Endodermal cell (in vitro differentiated cells): ENCODE measurements at regions not wholly inside any gene's neighbourhood (a gene's known extent, or its start where the extent isn't known, plus 50 kb on each side); places are given as distances from the start of the nearest gene placed in this dataset.

ENCODE experiments used
- DNase-seq: peaks from one replicate; pipeline ENCODE4 v3.0.0-alpha.2; 2017
- H3K27ac ChIP-seq: 2 replicates; pipeline ENCODE4 v1.5.1; 2013; ENCODE audit warnings: mild to moderate bottlenecking, low read depth, low read length, moderate library complexity
- H3K27me3 ChIP-seq: 2 replicates; pipeline ENCODE4 v1.6.1; 2013; ENCODE audit warnings: mild to moderate bottlenecking, low read length, moderate library complexity; ENCODE audit not compliant: insufficient read depth, control insufficient read depth, poor library complexity, severe bottlenecking
- H3K36me3 ChIP-seq: 2 replicates; pipeline ENCODE4 v1.7.0; 2013; ENCODE audit warnings: mild to moderate bottlenecking, low read length, moderate library complexity; ENCODE audit not compliant: control insufficient read depth, insufficient read depth
- H3K4me1 ChIP-seq: one replicate; pipeline ENCODE4 v1.7.0; 2013; ENCODE audit warnings: low read length; ENCODE audit not compliant: control insufficient read depth, insufficient read depth
- H3K4me3 ChIP-seq: 2 replicates; pipeline ENCODE4 v1.5.1; 2013; ENCODE audit warnings: mild to moderate bottlenecking, low read length, moderate library complexity
- H3K9ac ChIP-seq: 2 replicates; pipeline ENCODE4 v1.6.1; 2013; ENCODE audit warnings: mild to moderate bottlenecking, low read length, moderate library complexity; ENCODE audit not compliant: poor library complexity, severe bottlenecking; ENCODE audit errors: extremely low read depth
- H3K9me3 ChIP-seq: 2 replicates; pipeline ENCODE4 v1.6.1; 2013; ENCODE audit warnings: mild to moderate bottlenecking, low read length, moderate library complexity; ENCODE audit not compliant: control insufficient read depth
- H3K27ac Mint-ChIP-seq: 2 replicates; pipeline ENCODE4 v1.8.0; 2020; ENCODE audit warnings: mixed read lengths
- H3K27me3 Mint-ChIP-seq: 2 replicates; pipeline ENCODE4 v1.8.0; 2021; ENCODE audit warnings: mild to moderate bottlenecking, mixed read lengths; ENCODE audit not compliant: insufficient read depth
- H3K36me3 Mint-ChIP-seq: 2 replicates; pipeline ENCODE4 v1.8.0; 2020; ENCODE audit warnings: low read depth, mixed read lengths
- H3K4me1 Mint-ChIP-seq: 2 replicates; pipeline ENCODE4 v1.8.0; 2020; ENCODE audit warnings: mixed read lengths
- H3K4me3 Mint-ChIP-seq: 2 replicates; pipeline ENCODE4 v1.8.0; 2020; ENCODE audit warnings: mild to moderate bottlenecking, moderate library complexity, mixed read lengths
- H3K9me3 Mint-ChIP-seq: 2 replicates; pipeline ENCODE4 v1.8.0; 2020; ENCODE audit warnings: mild to moderate bottlenecking, mixed read lengths
- CTCF ChIP-seq: fragments of 200-600 bp; sonication (generic); conservative IDR thresholded peaks from 2 replicates; pipeline ENCODE4 v1.5.0; 2021; ENCODE audit warnings: antibody characterized with exemption, mild to moderate bottlenecking
- WGBS, 2 experiments: methylation state at CpG; one replicate each; pipeline versions ENCODE4 v1.1.5 to v1.1.7; 2013; ENCODE audit warnings: missing lambda C conversion rate in 2 of 2, mixed read lengths in 1 of 2; ENCODE audit not compliant: insufficient coverage in 1 of 2, insufficient read length in 1 of 2; 5-methylcytosine and 5-hydroxymethylcytosine counted together

- Mint-ChIP-seq H3K4me3 (no peak overlapping the region), H3K36me3 (no peaks in the 10 kb centered on the region), H3K9me3 (peaks cover 28% of the 10 kb centered on the region), H3K27ac (no peak overlapping the region), H3K4me1 (peaks cover 6% of the 10 kb centered on the region), H3K27me3 (peaks cover 20% of the 10 kb centered on the region)
- H3K9ac ChIP-seq = no peak overlapping the region
- H3K4me3 ChIP-seq = no peak overlapping the region
- TF ChIP-seq CTCF = no peak
- WGBS, 2 experiments = 90 to 91% methylated on average over 5 to 6 of the region's 6 CpGs
- H3K36me3 ChIP-seq = no peaks in the 10 kb centered on the region
- no peaks in the 10 kb centered on the region for H3K27me3 ChIP-seq
- no peak for DNase-seq
- no peak overlapping the region for H3K27ac ChIP-seq
- peaks cover 25% of the 10 kb centered on the region for H3K9me3 ChIP-seq
- no peaks in the 10 kb centered on the region for H3K4me1 ChIP-seq
These were observed 61.9 kb upstream of the RBBP6 start for GRCh38 chr16:24477492-24477891.

DNA sequence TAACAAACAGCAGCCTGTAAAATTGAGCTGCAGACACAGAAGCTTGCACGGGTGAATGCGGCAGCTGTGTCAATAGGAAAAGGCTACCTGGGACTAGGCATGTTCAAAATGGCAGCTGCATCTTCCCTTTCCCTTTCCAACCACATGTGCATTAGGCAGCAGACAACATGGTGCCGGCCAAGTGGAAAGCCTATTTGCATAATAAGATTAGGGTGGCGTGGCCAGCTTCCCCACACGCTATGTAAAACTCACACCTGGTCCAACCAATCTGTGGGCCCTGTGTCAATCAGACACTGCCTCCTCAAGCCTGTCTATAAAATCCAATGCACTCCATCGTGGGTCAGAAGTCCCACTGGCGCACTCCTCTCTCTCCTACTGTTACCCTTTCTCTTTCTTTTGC lies 61.0 kb upstream of the RBBP6 start:
- no peak overlapping the region for H3K4me3 ChIP-seq
- no peak for DNase-seq
- H3K36me3 ChIP-seq = no peaks in the 10 kb centered on the region
- no peak overlapping the region for H3K4me3 Mint-ChIP-seq
- no peak overlapping the region for H3K27ac Mint-ChIP-seq
- no peak overlapping the region for H3K27ac ChIP-seq
- H3K27me3 ChIP-seq = no peaks in the 10 kb centered on the region
- peaks cover 26% of the 10 kb centered on the region for H3K9me3 ChIP-seq
- TF ChIP-seq CTCF = no peak
- H3K4me1 ChIP-seq = no peaks in the 10 kb centered on the region
- WGBS, 2 experiments = 91 to 100% methylated on average over 6 to 7 of the region's 7 CpGs
- H3K27me3 Mint-ChIP-seq = peaks cover 18% of the 10 kb centered on the region
- peaks cover 15% of the 10 kb centered on the region for H3K4me1 Mint-ChIP-seq
- no peaks in the 10 kb centered on the region for H3K36me3 Mint-ChIP-seq
- H3K9ac ChIP-seq = no peak overlapping the region
- peaks cover 27% of the 10 kb centered on the region for H3K9me3 Mint-ChIP-seq

GRCh38 chr16:24482681-24483202 lies 56.6 kb upstream of the RBBP6 start:
- Histone ChIP-seq H3K27me3 (no peaks in the 10 kb centered on the region), H3K27ac (peak overlapping the region; percentile 56), H3K9me3 (peaks cover 20% of the 10 kb centered on the region), H3K4me1 (peaks cover 4% of the 10 kb centered on the region), H3K36me3 (no peaks in the 10 kb centered on the region), H3K4me3 (peak overlapping the region; percentile 42), H3K9ac (no peak overlapping the region)
- Mint-ChIP-seq H3K4me3 (no peak overlapping the region), H3K27ac (peak overlapping the region; percentile 81), H3K36me3 (peaks cover 6% of the 10 kb centered on the region), H3K27me3 (peaks cover 29% of the 10 kb centered on the region), H3K4me1 (peaks cover 23% of the 10 kb centered on the region), H3K9me3 (peaks cover 18% of the 10 kb centered on the region)
- WGBS, 2 experiments = 2 to 14% methylated on average over 4 of the region's 4 CpGs
- peak; percentile 83 for DNase-seq
- no peak for TF ChIP-seq CTCF
